CD4-positive, alpha-beta T cell (primary cell): ENCODE measurements at regions not wholly inside any gene's neighbourhood (a gene's known extent, or its start where the extent isn't known, plus 50 kb on each side); places are given as distances from the start of the nearest gene placed in this dataset.

ENCODE experiments used
- ATAC-seq: fragments of 200-7000 bp; cut with Tn5 transposase; one replicate; pipeline ENCODE4 v1.10.0; 2022; ENCODE audit warnings: mild to moderate bottlenecking; ENCODE audit not compliant: poor library complexity
- CTCF ChIA-PET: fragments of 350-600 bp; sonication (Branson Sonifier 250); formaldehyde crosslinking; loops from one replicate; lab custom pipeline; 2021; ENCODE audit warnings: antibody characterized with exemption, inconsistent platforms; lab: Charles Lee
- POLR2A ChIA-PET: fragments of 350-600 bp; sonication (Branson Sonifier 250); formaldehyde crosslinking; loops from one replicate; lab custom pipeline; 2021; ENCODE audit warnings: antibody characterized with exemption, inconsistent platforms; lab: Charles Lee
- DNase-seq, 14 experiments: peaks; one replicate each; pipeline ENCODE4 v3.0.0-alpha.2; 2013 to 2020; ENCODE audit warnings: mixed read lengths in 2 of 14
- H3K27ac ChIP-seq, 2 donors: one replicate each; pipeline versions ENCODE4 v1.5.1 to v1.7.0; 2013; ENCODE audit warnings: low read length in 2 of 2, low read depth in 1 of 2, mild to moderate bottlenecking in 1 of 2
- H3K27me3 ChIP-seq, 2 experiments: 1 replicate in 1 of 2; 2 replicates in 1 of 2; pipeline versions ENCODE4 v1.6.1 to v1.7.0; 2013; ENCODE audit warnings: low read length in 2 of 2, control low read depth in 1 of 2, mild to moderate bottlenecking in 1 of 2, moderate library complexity in 1 of 2; ENCODE audit not compliant: insufficient read depth in 2 of 2, control insufficient read depth in 1 of 2
- H3K36me3 ChIP-seq: one replicate; pipeline ENCODE4 v1.6.1; 2013; ENCODE audit warnings: low read length, control low read depth; ENCODE audit not compliant: insufficient read depth
- H3K4me1 ChIP-seq: one replicate; pipeline ENCODE4 v1.6.1; 2013; ENCODE audit warnings: low read length, control low read depth; ENCODE audit not compliant: insufficient read depth
- H3K4me3 ChIP-seq: one replicate; pipeline ENCODE4 v1.5.1; 2013; ENCODE audit warnings: mild to moderate bottlenecking, low read length, moderate library complexity
- H3K9me3 ChIP-seq, 2 experiments: 1 replicate in 1 of 2; 2 replicates in 1 of 2; pipeline versions ENCODE4 v1.6.1 to v1.7.0; 2013; ENCODE audit warnings: low read length in 2 of 2, mild to moderate bottlenecking in 2 of 2, control low read depth in 1 of 2, moderate library complexity in 1 of 2; ENCODE audit not compliant: control insufficient read depth in 1 of 2, insufficient read depth in 1 of 2
- H3K27ac Mint-ChIP-seq: one replicate; pipeline ENCODE4 v1.8.0; 2020; ENCODE audit warnings: mixed read lengths
- H3K27me3 Mint-ChIP-seq: one replicate; pipeline ENCODE4 v1.8.0; 2021; ENCODE audit warnings: mixed read lengths
- H3K36me3 Mint-ChIP-seq: one replicate; pipeline ENCODE4 v1.8.0; 2021; ENCODE audit warnings: low read depth, mixed read lengths
- H3K4me1 Mint-ChIP-seq: one replicate; pipeline ENCODE4 v1.8.0; 2021; ENCODE audit warnings: low read depth, mixed read lengths
- H3K4me3 Mint-ChIP-seq: one replicate; pipeline ENCODE4 v1.8.0; 2020; ENCODE audit warnings: mild to moderate bottlenecking, mixed read lengths
- H3K9me3 Mint-ChIP-seq: one replicate; pipeline ENCODE4 v1.8.0; 2020; ENCODE audit warnings: mixed read lengths
- intact Hi-C, 2 experiments: fragments of 100-400 bp; cut with DNase I in 1 of 2; cut with micrococcal nuclease in 1 of 2; formaldehyde crosslinking; loops; one replicate each; pipeline versions ENCODE4 v1.15.1 to v1.9.0; 2023 to 2025; cut with DNase I, micrococcal nuclease
- TF ChIP-seq, protein P1 (sequence below): fragments of 200-600 bp; IDR thresholded peaks from one replicate; pipeline ENCODE4 v1.8.0; 2022; ENCODE audit warnings: antibody characterized with exemption, mild to moderate bottlenecking

DNA sequence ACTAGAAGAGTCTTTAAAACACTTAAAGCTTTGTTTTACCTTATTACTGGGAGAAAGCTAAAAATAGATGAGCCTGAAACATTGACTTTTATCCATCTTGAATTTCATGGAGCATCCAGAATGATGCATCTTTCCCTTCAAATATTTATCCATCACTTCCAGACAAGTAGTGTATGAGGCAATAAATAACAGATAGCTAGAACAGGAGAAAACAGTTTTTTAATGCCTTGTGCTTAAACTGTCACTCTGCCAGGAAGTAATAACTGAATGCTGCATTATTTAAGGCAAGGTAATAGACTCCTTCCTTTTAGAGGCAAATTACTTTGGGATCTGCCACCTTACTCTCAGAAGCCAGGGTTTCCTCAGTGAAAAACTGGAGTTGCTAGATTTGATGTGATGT, 225.8 kb upstream of the NAALADL2 start:
- H3K27me3 ChIP-seq: no peaks in the 10 kb centered on the region
- intact Hi-C loops: no loop called here
- H3K27ac Mint-ChIP-seq: no peak overlapping the region
- TF ChIP-seq, protein P1, sequence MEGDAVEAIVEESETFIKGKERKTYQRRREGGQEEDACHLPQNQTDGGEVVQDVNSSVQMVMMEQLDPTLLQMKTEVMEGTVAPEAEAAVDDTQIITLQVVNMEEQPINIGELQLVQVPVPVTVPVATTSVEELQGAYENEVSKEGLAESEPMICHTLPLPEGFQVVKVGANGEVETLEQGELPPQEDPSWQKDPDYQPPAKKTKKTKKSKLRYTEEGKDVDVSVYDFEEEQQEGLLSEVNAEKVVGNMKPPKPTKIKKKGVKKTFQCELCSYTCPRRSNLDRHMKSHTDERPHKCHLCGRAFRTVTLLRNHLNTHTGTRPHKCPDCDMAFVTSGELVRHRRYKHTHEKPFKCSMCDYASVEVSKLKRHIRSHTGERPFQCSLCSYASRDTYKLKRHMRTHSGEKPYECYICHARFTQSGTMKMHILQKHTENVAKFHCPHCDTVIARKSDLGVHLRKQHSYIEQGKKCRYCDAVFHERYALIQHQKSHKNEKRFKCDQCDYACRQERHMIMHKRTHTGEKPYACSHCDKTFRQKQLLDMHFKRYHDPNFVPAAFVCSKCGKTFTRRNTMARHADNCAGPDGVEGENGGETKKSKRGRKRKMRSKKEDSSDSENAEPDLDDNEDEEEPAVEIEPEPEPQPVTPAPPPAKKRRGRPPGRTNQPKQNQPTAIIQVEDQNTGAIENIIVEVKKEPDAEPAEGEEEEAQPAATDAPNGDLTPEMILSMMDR: no peak
- H3K4me3 ChIP-seq: no peak overlapping the region
- H3K27me3 Mint-ChIP-seq: no peaks in the 10 kb centered on the region
- no peaks in the 10 kb centered on the region for H3K4me1 ChIP-seq
- peaks cover 2% of the 10 kb centered on the region for H3K9me3 Mint-ChIP-seq
- no peak overlapping the region for H3K27ac ChIP-seq
- ATAC-seq (no peak), DNase-seq (no peak)
- H3K36me3 Mint-ChIP-seq: no peaks in the 10 kb centered on the region
- H3K4me3 Mint-ChIP-seq: no peak overlapping the region
- no peaks in the 10 kb centered on the region for H3K36me3 ChIP-seq
- CTCF ChIA-PET: no interaction called here
- H3K9me3 ChIP-seq: peaks cover 0 to 5% of the 10 kb centered on the region in 2 experiments
- POLR2A ChIA-PET: no interaction called here
- H3K4me1 Mint-ChIP-seq: no peaks in the 10 kb centered on the region

DNA sequence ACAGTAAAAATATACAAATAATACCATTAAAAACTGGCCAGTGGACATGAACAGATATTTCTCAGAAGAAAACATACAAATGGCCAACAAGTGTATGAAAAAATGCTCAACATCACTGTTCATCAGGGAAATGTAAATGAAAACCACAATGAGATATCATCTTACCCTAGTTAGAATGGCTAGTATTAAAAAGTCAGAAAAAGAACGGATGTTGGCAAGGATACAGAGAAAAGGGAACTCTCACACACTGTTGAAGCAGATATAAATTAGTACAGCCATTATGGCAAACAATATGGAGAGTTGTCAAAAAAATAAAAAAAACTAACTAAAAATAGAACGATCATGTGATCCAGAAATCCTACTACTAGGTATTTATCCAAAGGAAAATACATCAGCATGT, 222.7 kb upstream of the NAALADL2 start:
- no peak overlapping the region for H3K4me3 ChIP-seq
- intact Hi-C loops: no loop called here
- no peaks in the 10 kb centered on the region for H3K27me3 ChIP-seq
- H3K27ac Mint-ChIP-seq: no peak overlapping the region
- H3K4me3 Mint-ChIP-seq: no peak overlapping the region
- TF ChIP-seq, protein P1: no peak
- H3K9me3 Mint-ChIP-seq: peaks cover 2% of the 10 kb centered on the region
- H3K9me3 ChIP-seq: peaks cover 0 to 16% of the 10 kb centered on the region in 2 experiments
- H3K4me1 Mint-ChIP-seq: no peaks in the 10 kb centered on the region
- H3K36me3 ChIP-seq: no peaks in the 10 kb centered on the region
- no peak for DNase-seq
- no peaks in the 10 kb centered on the region for H3K4me1 ChIP-seq
- no peak overlapping the region for H3K27ac ChIP-seq
- no peaks in the 10 kb centered on the region for H3K27me3 Mint-ChIP-seq
- H3K36me3 Mint-ChIP-seq: no peaks in the 10 kb centered on the region
- POLR2A ChIA-PET: no interaction called here
- CTCF ChIA-PET: no interaction called here
- ATAC-seq: no peak

DNA sequence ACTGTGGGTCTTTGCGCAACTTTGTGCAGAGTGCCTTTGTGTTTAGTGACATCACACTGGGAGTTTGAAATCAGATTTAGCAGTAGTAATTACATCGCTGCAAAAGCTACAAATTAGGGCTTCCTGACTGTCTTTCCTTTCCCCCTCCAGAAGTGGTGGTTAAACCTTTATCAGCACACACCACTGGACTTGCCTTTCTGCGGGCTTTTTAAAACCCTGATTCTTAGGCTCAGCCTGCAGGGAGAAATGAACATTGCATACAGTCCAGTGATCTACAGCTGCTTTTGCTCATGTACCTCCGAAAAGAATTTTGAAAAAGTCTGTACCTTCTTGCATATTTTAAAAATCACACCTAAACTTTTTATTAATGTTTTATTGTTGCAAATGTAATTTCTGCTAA, 219.7 kb upstream of the NAALADL2 start:
- H3K27me3 Mint-ChIP-seq: no peaks in the 10 kb centered on the region
- intact Hi-C loops: no loop called here
- H3K9me3 ChIP-seq: peaks cover 0 to 15% of the 10 kb centered on the region in 2 experiments
- ATAC-seq (no peak), DNase-seq (no peak)
- no peak overlapping the region for H3K27ac Mint-ChIP-seq
- no peak overlapping the region for H3K4me3 Mint-ChIP-seq
- ChIA-PET POLR2A (no interaction called here), CTCF (no interaction called here)
- no peak overlapping the region for H3K4me3 ChIP-seq
- peaks cover 2% of the 10 kb centered on the region for H3K9me3 Mint-ChIP-seq
- no peaks in the 10 kb centered on the region for H3K36me3 ChIP-seq
- H3K36me3 Mint-ChIP-seq: no peaks in the 10 kb centered on the region
- H3K27ac ChIP-seq: no peak overlapping the region
- H3K4me1 Mint-ChIP-seq: no peaks in the 10 kb centered on the region
- H3K27me3 ChIP-seq: no peaks in the 10 kb centered on the region
- TF ChIP-seq, protein P1: no peak
- no peaks in the 10 kb centered on the region for H3K4me1 ChIP-seq
